Lower leg skin (tissue), 4 donors: ENCODE measurements at regions not wholly inside any gene's neighbourhood (a gene's known extent, or its start where the extent isn't known, plus 50 kb on each side); places are given as distances from the start of the nearest gene placed in this dataset.

Experiments
- DNase-seq, 2 donors: peaks; one replicate each; pipeline ENCODE4 v3.0.0-alpha.2; 2019; ENCODE audit warnings: low spot score in 2 of 2
- H3K4me3 ChIP-seq: fragments of 200-600 bp; sonication (generic); 2 replicates; pipeline ENCODE4 v1.5.1; 2017; ENCODE audit warnings: mild to moderate bottlenecking, low read depth; ENCODE audit not compliant: poor library complexity, severe bottlenecking
- CTCF ChIP-seq, 3 donors: fragments of 450-650 bp; IDR thresholded peaks; one replicate each; pipeline ENCODE4 v1.5.1; 2016; ENCODE audit warnings: antibody characterized with exemption in 3 of 3, mild to moderate bottlenecking in 3 of 3, moderate library complexity in 2 of 3
- POLR2A ChIP-seq, 2 donors: fragments of 450-650 bp; IDR thresholded peaks; one replicate each; pipeline ENCODE4 v1.6.1; 2016 to 2017; ENCODE audit warnings: antibody characterized with exemption in 2 of 2, mild to moderate bottlenecking in 1 of 2, moderate library complexity in 1 of 2
- WGBS, 2 donors: methylation state at CpG; one replicate each; pipeline ENCODE4 v1.1.5; 2018; 5-methylcytosine and 5-hydroxymethylcytosine counted together
- intact Hi-C: fragments of 100-400 bp; cut with DNase I; formaldehyde crosslinking; loops from one replicate; pipeline ENCODE4 v1.15.0; 2023; ENCODE audit warnings: low total_unique reads

DNA sequence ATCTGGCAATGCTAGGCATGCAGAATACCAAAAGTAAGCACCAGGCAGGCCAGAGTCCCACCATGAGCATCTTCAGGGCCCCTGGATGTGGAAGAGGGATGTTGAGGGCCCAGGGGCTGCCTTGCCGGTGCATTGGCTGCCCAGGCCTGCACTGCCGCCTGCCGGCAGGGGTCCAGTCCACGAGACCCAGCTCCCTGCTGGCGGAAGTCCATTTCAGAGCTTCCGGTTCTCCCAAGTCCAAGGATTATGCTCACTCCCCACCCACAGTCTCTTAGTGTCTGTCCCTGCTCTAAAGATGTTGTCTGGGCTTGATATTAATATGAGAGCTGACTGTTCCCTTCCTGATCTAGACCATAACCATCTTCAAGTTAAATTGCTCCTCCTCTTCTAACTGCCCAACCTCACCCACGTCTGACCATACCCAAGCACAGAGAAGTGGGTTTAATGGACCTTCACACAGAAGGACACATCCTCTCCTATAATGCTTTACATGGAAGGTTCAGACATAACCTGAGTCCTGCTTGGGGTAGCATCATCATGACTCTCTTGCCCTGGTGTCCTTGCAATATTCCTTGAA lies 117.4 kb downstream of the DAD1 start:
- DNase-seq, result no peak
- TF ChIP-seq POLR2A (IDR thresholded peaks at IDR 0.05) (no peak), CTCF (IDR thresholded peaks at IDR 0.05) (no peak)
- H3K4me3 ChIP-seq, result no peak overlapping the region
- intact Hi-C loops, result no loop called here
- WGBS, 2 donors, result 49 to 58% methylated on average over 7 of the region's 7 CpGs

DNA sequence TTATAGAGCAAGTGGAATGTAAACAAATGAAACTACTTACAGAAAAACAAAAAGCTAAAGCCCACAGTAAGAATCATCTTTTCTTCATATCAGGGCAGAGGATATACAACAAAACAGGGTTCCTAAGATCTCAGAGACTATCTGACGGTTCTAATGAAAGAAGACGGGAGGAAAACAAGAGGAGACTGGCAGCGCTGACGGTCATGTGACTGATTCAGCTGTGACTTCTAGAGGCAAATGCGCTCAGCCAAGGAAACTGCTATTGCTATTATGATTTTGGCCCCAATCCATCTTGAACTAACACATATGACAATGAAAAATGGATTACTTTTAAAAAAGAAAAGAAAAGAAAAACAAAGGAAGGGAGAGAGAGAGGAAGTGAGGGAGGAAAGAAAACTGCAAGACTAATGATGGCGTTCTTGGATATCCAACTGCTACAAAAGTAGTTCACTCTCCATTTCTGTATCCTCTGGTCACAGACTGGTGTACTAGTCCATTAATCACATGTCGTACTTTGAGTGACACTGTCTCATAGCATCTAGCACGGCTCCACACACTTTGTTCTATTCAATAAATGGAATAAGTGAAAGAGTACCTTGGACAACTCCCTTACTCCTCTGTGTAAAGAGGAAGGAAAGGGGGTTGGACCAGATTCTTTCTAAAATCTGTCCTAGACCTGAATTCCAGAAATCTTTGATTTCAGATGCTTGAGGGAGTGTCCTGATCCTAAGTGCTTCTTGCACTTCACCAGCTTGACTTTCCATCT lies 119.3 kb downstream of the DAD1 start:
- TF ChIP-seq CTCF (IDR thresholded peaks at IDR 0.05) (no peak), POLR2A (IDR thresholded peaks at IDR 0.05) (no peak)
- no peak overlapping the region for H3K4me3 ChIP-seq
- no peak for DNase-seq
- WGBS, 2 donors, result 40 to 41% methylated on average over 8 of the region's 8 CpGs
- intact Hi-C loops, result no loop called here

GRCh38 chr14:22468830-22469229 lies 120.2 kb downstream of the DAD1 start:
- no peak for DNase-seq
- H3K4me3 ChIP-seq, result no peak overlapping the region
- intact Hi-C loops, result no loop called here
- TF ChIP-seq POLR2A (IDR thresholded peaks at IDR 0.05) (no peak), CTCF (IDR thresholded peaks at IDR 0.05) (no peak)
- WGBS, 2 donors, result 91% methylated on average over 2 of the region's 2 CpGs

GRCh38 chr14:22466491-22466890 lies 122.5 kb downstream of the DAD1 start:
- WGBS, 2 donors, result 93 to 98% methylated on average over 4 of the region's 4 CpGs
- no peak for TF ChIP-seq POLR2A (IDR thresholded peaks at IDR 0.05)
- TF ChIP-seq CTCF (IDR thresholded peaks at IDR 0.05), result no peak
- no peak for DNase-seq
- H3K4me3 ChIP-seq, result no peak overlapping the region
- intact Hi-C loops, result no loop called here

GRCh38 chr14:22465201-22465840 lies 123.7 kb downstream of the DAD1 start:
- intact Hi-C loops, result no loop called here
- TF ChIP-seq POLR2A (IDR thresholded peaks at IDR 0.05), result no peak
- no peak for TF ChIP-seq CTCF (IDR thresholded peaks at IDR 0.05)
- 81 to 89% methylated on average over 2 of the region's 2 CpGs for WGBS, 2 donors
- no peak for DNase-seq
- no peak overlapping the region for H3K4me3 ChIP-seq
